Stimulated activated CD4-positive, alpha-beta T cell treated with anti-CD3 and anti-CD28 coated beads, Interleukin-12 subunit alpha, Interleukin-12 subunit beta, amount 100 ng/mL, for 48 hours (primary cell): ENCODE measurements at regions not wholly inside any gene's neighbourhood (a gene's known extent, or its start where the extent isn't known, plus 50 kb on each side); places are given as distances from the start of the nearest gene placed in this dataset.

Experiments
- DNase-seq, 3 donors: peaks; one replicate each; pipeline ENCODE4 v3.0.0-alpha.2; 2020; ENCODE audit warnings: low read depth in 2 of 3, low spot score in 1 of 3

DNA sequence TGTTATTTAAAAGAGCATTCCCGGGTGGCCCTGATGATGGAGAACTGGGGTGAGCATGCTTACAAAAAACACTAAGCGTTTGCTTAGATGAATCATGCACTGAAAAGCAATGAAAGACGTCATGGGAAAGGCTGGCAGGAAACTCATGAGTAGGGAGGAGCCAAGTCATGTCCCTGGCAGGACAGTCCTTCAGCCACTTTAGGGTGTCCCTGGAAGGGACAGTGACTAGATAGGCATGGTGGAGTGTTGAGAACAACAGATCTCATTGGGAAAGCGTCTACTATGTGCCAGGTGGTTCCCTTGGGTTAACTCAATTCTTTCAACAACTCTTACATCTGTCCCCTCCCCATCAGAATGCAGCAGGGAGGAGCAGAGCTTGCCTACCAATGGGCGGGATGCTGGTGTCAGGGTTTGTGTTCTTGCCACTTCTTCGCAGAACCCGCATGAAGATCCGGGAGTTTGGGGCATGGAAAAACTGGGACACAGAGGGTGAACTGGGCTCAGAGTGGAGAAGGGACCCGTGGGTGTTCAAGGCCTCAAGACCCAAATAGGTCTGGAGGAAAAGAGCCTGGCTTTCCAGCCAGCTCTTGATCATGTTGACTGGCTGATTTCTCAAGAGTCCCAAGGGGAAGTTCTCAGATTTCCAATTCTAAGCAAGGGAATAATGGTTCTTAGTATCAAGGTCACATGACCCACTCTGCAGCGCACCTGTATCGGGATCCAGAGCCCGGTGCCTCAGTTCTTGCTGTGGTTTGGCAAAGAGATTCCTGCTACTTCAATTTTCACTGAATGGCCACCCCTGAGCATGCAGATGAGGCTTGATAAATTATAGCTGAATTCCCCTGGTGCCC lies 653.9 kb upstream of the TBX3 start:
- DNase-seq, result no peak

DNA sequence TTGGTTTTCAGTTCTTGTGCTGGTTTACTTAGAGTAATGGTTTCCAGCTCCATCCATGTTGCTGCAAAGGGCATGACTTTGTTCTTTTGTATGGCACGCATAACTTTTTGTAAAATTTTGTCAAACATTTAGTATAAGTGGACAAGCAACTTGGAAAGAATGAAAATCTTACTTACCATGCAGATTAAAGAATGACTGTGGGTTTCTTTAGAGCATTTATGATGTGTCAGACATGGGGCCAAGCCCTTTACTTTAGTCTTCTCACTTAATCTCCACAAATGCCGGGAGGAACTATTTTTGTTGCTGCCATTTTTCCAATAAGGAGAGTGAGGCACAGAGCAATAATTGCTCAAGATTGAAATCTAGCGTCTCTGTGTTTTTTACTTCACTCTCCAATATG lies 652.5 kb upstream of the TBX3 start:
- DNase-seq, result no peak

DNA sequence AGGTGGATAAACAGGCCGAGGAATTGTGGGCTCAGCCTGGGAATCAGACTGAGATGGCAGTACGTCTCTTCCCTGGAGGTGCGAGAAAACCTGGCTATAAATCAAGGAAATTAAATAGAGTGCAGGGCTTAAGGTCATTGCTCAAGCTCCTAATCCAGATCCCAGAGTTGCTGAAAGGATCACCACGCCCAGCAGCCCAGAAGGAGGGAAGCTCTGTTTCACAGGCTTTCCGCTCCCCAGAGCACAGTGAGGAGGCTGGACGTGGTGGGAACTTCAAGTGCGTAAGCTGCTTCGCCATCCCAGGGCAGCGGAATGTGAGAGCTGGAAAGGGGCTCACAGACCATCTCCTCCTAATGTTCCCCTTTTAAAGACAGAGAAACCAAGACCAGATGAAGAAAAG lies 651.6 kb upstream of the TBX3 start:
- no peak for DNase-seq

DNA sequence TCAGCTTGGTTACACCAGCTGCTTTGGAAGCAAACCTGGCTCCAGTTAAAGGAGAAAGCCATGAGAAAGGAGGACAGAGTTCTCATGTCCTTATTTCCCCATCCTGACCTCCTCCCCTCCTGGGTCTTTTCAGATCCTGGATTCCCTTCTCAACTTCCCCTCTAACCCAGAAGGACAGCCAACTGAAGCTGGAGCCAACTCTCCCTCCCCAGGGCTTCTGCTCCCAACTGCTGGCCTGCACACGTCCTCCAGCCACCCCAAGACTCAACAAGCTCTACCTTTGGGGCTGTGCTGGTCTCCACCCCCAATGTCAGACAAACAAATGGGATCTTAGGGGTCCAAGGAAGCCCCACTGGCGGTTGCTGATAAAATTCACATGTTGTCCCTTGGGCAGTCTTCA lies 651.1 kb upstream of the TBX3 start:
- DNase-seq, result no peak

DNA sequence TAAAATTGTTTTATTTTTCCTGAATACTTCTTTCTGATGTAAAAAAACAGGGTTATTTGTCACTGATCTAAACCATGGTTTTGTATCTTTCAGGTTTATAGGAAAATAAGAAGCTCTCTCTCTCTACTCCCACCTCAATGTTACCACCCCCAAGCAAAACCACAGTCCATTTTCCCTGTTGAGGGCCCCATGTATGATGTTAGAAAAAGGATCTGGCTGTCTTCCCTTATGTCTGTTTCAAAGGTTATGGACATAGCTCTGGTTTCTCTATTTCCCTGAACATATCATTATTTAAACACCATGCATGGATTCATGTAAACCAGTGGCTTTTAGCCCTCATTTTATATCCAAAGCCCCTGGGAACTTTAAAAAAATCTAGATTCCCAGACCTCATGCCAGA lies 649.0 kb upstream of the TBX3 start:
- no peak for DNase-seq

DNA sequence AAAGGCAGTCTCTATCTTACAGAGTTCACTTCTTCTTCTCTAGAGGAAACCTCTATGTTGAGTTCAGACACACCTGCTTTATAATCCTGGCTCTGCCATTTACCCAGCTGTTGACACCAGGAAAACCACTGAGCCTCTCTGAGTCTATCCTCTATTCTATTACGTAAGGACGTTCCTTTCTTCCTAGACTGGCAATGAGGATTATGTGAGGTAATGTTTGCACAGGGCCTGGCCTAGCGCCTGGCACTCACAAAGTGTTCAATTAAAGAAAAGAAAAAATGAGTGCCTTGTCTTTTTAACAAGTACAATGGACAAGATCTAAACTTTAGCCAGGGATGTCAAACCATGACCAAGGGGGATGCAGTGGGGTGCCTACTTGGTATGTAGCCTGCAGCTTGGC lies 641.9 kb upstream of the TBX3 start:
- no peak for DNase-seq

DNA sequence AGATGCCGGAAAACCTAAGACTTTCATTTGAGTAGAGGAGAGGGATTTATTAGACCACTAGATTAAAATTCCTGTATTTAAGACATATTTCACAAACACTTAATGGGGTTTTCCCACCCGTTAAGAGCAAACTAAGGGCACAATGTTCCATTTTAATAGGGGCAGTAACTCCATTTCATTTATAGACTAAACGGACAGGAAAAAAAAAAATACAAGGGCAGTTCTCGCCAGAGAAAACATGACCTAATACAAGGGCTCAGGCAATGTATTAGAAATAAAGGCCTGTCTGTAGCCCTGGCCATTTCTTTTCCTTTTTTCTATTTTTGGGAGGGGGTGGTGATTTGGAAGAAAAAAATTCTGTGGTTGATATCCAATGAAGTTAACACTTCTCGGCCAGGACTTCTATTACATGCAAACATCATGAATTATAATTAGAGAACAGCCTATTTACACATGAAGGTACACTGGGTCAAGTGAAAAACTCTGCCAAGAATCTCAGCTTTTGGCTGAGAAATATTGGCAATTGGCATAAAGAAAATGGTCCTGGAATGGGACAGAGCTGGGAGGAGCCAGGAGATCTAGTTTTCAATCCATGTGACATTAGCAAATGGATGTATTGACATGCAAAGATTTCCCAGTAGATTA lies 641.1 kb upstream of the TBX3 start:
- no peak for DNase-seq

DNA sequence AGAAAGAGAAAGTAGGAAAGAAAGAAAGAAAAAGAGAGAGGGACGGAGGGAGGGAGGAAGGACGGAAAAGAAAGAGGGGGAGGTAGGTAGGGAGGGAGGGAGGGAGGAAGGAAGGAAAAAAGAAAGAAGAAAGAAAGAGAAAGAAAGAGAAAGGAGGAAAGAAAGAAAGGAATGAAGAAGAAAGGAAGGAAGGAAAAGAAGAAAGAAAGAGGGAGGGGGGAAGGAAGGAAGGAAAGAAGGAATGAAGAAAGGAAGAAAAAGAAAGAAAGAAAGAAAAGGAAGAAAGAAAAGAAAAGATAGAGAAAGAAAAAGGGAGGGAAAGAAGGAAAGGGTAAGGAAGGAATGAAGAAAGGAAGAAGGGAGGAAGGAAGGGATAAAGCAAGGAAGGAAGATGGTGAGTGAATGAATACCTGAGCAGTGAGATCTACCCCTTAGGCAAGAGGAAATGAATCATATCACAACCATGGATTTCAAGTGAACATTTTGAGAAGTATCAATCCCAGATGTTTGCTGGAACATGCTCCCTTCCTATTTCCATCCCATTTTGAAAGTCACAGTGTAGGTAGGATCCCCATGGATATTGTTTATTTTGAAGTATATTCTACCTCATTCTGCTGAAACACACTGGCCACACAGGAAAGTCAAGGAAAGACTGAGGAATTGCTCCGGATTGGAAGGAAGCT lies 639.4 kb upstream of the TBX3 start:
- DNase-seq, result no peak

DNA sequence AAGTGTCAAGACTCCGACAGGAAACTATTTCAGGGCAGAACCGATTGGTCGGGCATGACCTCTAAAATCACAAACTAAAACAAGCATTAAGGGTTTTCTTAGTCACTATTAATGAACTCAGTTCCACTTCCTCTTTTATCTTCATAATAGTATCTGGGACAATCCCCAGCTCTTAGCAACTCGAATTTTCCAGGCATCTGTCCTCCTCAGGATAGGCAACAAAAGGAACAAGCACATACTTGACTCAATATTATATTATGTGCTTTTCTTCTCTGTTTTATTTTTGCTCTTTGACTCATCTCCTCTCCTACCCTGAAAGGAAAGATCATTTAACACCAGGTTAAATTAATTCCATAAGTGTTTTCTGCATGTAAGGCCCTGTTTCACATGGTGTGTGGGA lies 638.3 kb upstream of the TBX3 start:
- DNase-seq, result no peak

DNA sequence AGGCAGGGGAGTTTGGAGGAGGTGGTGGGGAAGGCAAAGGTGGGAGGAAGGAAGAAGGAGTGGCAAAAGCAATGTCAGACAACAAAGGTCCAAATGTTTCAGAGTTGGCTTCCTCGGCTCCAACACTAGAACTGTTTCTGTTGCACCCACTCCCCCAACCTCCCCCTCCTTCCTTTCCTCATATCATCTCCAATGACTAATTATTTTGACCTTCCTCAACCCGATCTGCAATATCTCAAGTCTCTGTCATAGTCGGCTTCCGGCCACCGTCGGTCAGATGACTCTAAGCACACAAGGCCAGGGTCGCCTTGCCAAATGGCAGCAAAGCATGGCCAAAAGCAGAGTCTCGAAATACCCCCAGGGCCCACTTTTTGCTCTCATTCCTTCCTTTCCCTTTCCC lies 637.0 kb upstream of the TBX3 start:
- no peak for DNase-seq

DNA sequence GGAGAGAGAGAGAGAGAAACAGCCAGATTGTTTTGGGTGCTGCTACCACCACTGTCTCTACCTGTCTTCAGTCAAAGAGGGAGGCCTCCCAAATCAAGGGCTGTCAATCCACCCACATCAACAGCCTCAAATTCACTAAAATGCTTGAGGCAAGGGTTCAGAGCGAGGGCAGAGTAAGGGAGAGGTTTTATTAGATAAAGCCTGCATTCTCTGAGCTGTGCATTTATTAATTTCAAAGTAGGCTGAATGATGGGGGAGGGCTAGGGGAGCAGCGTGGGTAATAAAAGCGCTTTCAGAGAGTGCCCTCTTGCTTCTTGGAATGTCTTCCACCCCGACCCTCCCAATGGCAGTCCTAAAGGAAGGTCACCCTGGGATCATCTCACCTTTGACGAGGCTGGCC lies 636.5 kb upstream of the TBX3 start:
- DNase-seq, result no peak

DNA sequence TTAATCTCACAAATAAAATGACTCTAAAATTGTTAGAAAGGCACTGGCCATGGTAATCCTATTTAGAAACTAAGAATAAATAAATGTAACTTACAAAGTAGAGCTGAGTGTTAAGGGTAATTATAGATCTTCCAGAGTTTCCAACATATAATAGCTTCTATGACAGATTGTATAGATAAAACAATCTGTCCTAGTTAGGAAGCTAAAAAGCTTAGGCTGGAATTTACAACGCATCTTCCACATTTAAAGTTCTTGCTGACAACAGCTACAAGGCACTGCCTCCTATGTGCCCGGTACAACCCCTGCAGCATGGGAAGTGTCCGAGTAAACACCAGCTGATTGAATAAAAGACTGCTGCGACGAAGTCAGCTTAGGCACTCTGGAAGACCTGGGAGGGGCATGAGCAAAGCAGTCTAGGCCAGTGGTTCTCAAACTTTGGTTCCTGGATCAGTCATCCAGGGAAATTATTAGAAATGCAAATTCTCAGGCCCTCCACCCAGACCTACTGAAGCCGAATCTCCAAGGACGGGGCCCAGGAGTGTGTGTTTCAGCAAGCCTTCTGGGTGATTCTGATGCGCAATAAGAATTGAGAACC lies 635.6 kb upstream of the TBX3 start:
- DNase-seq, result no peak

DNA sequence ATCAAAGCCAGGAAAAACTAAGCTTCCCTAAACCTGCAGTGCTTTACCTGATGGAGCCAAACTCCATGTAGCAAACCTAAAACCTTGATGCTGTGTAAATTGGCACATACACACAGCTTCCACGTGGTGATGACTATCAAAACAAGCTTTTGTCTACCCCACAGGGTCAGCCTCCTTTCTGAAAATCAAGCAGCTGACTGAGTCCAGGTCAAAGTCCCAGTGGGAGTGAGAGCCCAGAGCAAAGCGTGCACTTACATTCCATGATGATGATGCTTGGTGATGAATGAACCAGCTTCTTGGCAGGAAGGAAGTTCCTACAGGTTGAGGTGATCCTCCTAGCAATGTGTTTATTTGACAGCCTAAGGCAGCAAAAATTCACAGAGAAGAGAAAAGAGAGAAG lies 630.0 kb upstream of the TBX3 start:
- DNase-seq, result no peak

DNA sequence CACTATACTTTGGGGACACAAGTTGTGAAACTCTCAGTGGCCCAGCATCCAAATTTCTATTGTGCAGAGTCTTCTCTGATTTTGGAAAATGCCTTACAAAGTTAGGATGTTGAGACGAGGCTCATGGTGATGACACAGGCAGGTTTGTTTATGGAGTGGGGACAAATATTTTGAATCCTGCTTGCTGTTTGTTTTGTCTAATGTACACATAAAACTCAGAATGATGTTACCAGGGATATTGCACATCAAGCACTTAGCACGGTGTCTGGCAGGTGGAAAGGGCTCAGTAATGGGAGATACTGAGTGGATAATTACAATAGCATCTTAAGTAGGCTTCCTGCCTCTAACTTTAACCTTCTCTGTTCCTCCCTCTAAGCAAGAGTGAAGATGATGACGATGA lies 628.9 kb upstream of the TBX3 start:
- no peak for DNase-seq

DNA sequence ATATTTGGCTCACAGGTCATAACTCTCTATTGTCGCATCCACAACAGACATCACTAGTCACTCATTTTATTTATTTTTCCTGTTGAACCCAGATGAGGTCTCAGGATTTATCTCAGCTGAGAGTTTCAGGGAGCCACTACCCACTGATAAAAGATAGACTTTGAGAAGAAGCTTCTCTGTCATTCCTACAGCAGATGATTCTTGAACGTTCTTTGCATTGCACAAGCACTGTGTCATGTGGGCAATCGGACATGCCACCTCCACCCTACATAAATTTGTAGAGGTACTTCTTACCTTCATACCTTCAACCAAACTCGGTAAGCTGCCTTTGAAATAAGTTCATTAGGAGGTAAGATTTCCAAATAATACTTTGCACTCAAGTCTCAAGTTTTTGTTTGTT lies 627.9 kb upstream of the TBX3 start:
- DNase-seq, result no peak

DNA sequence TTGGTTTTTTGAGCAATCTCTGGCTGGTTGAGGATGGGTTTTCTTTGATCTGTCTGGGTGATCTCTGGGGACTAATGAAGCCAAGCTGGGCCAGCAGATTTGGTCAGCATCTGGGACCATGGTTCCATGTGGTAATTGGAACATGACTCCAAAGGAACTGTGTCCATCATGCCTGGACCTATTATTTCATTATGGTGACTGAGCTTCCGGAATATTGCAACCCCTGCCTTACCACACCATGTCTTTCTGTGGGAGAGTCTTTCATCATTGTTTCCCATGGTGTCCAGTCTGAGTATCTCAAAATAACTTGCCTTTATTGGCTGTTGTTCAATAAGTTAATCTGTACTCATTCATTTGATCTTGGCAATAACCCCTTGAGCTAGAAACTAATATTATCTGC lies 624.9 kb upstream of the TBX3 start:
- no peak for DNase-seq

DNA sequence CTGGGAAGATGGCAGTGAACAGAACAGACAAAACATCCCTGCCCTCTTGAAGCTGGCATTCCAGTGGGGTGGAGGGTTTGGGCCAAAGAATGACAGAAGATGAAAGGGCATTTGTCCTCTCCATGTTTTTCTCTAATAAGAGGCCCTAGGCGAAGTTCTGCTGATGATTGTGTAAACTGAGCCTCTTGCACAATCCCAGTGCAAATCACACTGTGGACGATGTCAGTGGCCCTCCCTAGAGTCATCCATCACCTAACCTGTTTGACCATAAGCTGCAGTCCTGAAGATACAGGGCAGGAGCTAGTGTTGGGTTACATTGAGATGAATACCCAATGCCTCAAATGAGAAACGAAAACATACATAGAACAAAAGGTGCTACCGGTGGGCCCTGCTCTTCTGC lies 622.4 kb upstream of the TBX3 start:
- DNase-seq, result no peak

DNA sequence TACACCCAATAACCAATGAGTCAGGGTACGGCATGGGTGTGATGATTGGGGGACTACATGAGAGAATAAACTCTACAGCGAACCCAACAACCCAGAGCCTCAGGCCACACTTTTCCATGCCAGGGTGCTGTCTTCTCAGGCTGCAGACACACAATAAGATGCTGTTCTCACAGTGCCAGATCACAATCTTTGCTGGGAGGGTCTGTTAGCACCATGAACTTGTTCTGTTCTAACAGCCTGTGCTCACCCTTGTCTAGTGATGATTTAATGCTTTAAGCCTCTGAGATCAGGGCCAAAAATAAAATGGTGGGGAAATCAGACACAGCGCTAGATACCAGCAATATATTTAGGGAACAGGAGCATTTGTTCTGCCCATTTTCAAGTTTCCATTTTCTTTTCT lies 621.9 kb upstream of the TBX3 start:
- DNase-seq, result no peak

DNA sequence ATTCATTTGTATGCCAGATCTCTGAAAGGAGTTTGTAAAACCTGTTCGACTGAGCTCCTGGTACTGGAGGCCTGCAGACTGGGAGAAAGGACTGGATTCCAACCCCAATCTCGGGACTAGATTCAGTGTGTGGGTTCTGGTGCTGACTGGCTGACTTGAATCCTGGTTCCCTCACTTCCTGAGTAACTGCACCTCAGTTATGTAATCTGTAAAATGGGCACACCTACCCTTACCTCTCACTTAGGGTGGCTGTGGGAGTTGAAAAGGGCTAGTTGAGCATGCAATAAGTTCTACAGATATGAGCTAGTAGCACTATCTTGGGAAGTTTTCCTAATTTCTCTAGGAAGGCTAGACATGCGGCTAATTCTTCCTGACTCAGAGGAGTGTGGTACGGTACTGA lies 621.3 kb upstream of the TBX3 start:
- no peak for DNase-seq

DNA sequence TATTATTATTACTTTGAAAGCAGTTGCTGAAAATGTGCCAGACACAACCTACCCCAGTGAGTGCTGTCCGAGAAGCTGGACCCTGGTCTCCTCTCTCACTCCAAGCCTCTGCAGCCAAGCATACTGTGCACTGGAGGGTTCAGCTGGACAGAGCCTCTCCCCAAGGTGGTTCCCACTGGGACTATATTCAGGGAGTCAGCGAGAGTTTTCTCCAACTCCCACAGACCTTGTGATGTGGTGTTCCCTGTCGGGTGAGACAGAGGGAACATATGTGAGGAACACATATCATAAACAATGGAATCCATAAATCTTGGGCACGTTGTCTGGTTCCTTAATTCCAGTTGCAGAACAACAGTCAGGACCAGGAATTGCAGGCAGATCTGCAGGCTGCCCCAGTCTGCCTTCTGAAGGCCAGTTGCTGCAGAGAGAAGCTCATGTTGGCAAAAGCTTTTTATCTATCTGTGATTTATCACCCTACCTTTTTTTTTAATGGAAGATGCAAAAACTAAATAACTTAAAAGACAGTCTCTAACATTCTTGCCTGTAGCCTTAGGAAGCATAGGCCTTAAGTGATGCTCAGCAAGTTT lies 619.8 kb upstream of the TBX3 start:
- DNase-seq, result no peak

DNA sequence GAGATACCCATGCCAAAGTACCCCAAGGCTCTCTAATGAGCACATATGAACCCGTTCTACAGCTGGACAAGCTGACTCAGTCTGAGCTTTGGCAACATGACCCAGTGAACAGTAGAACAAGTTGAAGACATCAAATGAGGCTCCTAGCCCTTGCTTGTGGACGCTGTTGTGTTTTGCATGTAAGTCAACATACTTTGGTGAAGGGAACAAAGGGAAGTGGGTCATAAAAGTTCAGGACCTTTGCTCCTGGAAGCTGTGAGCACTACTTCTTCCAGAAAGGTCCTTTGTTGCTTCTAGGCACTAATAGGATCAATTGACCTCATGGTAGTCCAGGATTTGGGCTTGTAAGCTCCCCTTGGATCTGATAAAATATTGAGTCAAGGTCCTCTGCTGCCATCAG lies 613.5 kb upstream of the TBX3 start:
- DNase-seq, result no peak
